ENCODE measurements at regions not wholly inside any gene's neighbourhood (a gene's known extent, or its start where the extent isn't known, plus 50 kb on each side); places are given as distances from the start of the nearest gene placed in this dataset.

- DNase-seq: no peak
- no peak overlapping the region for H3K4me3 ChIP-seq
- no peaks in the 10 kb centered on the region for H3K4me1 ChIP-seq
- intact Hi-C loops (cut with DNase I; ENCODE audit: low total_unique reads): no loop called here
- no peaks in the 10 kb centered on the region for H3K9me3 ChIP-seq
- TF ChIP-seq POLR2A (IDR thresholded peaks at IDR 0.05): no peak
- TF ChIP-seq, protein P1, sequence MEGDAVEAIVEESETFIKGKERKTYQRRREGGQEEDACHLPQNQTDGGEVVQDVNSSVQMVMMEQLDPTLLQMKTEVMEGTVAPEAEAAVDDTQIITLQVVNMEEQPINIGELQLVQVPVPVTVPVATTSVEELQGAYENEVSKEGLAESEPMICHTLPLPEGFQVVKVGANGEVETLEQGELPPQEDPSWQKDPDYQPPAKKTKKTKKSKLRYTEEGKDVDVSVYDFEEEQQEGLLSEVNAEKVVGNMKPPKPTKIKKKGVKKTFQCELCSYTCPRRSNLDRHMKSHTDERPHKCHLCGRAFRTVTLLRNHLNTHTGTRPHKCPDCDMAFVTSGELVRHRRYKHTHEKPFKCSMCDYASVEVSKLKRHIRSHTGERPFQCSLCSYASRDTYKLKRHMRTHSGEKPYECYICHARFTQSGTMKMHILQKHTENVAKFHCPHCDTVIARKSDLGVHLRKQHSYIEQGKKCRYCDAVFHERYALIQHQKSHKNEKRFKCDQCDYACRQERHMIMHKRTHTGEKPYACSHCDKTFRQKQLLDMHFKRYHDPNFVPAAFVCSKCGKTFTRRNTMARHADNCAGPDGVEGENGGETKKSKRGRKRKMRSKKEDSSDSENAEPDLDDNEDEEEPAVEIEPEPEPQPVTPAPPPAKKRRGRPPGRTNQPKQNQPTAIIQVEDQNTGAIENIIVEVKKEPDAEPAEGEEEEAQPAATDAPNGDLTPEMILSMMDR (IDR thresholded peaks at IDR 0.05): no peak
- H3K27ac ChIP-seq: no peak overlapping the region
- no peaks in the 10 kb centered on the region for H3K36me3 ChIP-seq (ENCODE audit: low read depth, missing control alignments)
- no peaks in the 10 kb centered on the region for H3K27me3 ChIP-seq
These were observed 331.0 kb downstream of the PCDH7 start for GRCh38 chr4:31051151-31051550.

DNA sequence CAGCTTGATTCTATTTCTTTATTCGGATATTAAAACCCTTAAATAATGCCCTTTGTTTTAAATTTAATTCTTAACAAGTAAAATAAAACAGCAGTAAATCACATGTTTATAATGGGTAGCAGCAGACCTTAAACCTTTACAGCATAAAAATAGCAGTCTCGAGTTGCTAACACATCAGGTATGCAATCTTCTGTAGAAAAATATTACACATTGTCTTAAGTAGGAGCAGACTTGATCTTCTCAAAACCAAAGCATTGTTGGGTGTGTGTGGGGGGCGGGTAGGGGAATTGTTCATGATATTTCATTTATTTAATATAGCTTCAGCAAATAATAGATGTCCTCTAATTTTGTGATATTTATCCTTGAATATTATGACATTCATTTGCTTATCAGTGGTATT, 331.4 kb downstream of the PCDH7 start:
- no peaks in the 10 kb centered on the region for H3K4me1 ChIP-seq
- no peaks in the 10 kb centered on the region for H3K27me3 ChIP-seq
- no peak for DNase-seq
- no peaks in the 10 kb centered on the region for H3K36me3 ChIP-seq (ENCODE audit: low read depth, missing control alignments)
- TF ChIP-seq POLR2A (IDR thresholded peaks at IDR 0.05): no peak
- no peaks in the 10 kb centered on the region for H3K9me3 ChIP-seq
- 52 to 74% methylated on average over 3 of the region's 3 CpGs for whole genome bisulfite sequencing, 2 donors
- H3K4me3 ChIP-seq: no peak overlapping the region
- H3K27ac ChIP-seq: no peak overlapping the region
- intact Hi-C loops (cut with DNase I; ENCODE audit: low total_unique reads): no loop called here

DNA sequence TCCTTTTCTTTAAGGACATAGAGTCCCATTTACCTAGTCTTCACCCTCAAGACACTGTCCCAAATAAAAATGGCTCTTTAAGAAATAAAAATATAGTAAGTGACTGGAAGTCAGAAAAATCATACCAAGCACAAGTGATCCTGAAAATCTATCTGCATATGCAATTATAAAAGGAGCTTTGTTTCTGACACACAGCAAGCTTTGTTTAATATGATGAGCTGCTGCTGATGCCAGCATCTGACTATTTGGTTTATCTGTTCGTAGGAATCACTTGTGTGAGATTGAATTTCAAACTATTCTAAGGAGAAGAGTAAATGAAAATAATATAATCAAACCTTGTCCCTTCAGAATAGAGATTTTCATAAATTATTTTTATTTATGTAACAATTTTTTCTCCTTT, 332.4 kb downstream of the PCDH7 start:
- DNase-seq: no peak
- H3K27ac ChIP-seq: no peak overlapping the region
- 71 to 86% methylated on average over 1 of the region's 1 CpG for WGBS, 2 donors
- H3K4me1 ChIP-seq: no peaks in the 10 kb centered on the region
- intact Hi-C loops (cut with DNase I; ENCODE audit: low total_unique reads): no loop called here
- no peaks in the 10 kb centered on the region for H3K27me3 ChIP-seq
- H3K9me3 ChIP-seq: no peaks in the 10 kb centered on the region
- H3K4me3 ChIP-seq: no peak overlapping the region
- TF ChIP-seq, protein P1 (IDR thresholded peaks at IDR 0.05): no peak
- no peak for TF ChIP-seq POLR2A (IDR thresholded peaks at IDR 0.05)
- no peaks in the 10 kb centered on the region for H3K36me3 ChIP-seq (ENCODE audit: low read depth, missing control alignments)

GRCh38 chr4:31053451-31053850, 333.3 kb downstream of the PCDH7 start:
- no peaks in the 10 kb centered on the region for H3K9me3 ChIP-seq
- 89% methylated on average over 2 of the region's 2 CpGs for WGBS, 2 donors
- no peak for DNase-seq
- no peaks in the 10 kb centered on the region for H3K4me1 ChIP-seq
- H3K4me3 ChIP-seq: no peak overlapping the region
- H3K36me3 ChIP-seq (ENCODE audit: low read depth, missing control alignments): no peaks in the 10 kb centered on the region
- TF ChIP-seq POLR2A (IDR thresholded peaks at IDR 0.05): no peak
- TF ChIP-seq, protein P1 (IDR thresholded peaks at IDR 0.05): no peak
- intact Hi-C loops (cut with DNase I; ENCODE audit: low total_unique reads): no loop called here
- H3K27me3 ChIP-seq: no peaks in the 10 kb centered on the region
- H3K27ac ChIP-seq: no peak overlapping the region

DNA sequence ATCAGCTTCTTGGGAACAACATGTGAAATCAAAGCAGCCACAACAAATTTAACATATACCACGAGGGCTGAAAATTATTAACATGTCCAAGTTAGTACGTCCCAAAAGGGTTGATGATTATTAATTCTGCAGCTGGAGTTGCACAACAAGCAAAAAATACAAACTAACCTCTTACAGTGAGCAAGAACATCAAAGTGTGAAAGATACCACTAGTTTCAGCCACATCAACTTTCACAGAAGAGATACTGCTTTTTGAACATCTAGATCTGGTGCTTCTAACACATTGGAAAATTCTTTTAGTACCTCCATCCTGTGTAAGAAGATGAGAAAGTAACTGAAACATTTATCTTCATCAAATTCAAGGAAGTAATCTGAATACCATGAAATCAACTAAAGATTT, 334.1 kb downstream of the PCDH7 start:
- Histone ChIP-seq H3K4me3 (no peak overlapping the region), H3K9me3 (no peaks in the 10 kb centered on the region), H3K27ac (no peak overlapping the region), H3K36me3 (ENCODE audit: low read depth, missing control alignments) (no peaks in the 10 kb centered on the region), H3K27me3 (no peaks in the 10 kb centered on the region), H3K4me1 (no peaks in the 10 kb centered on the region)
- WGBS, 2 donors: 60 to 81% methylated on average over 2 of the region's 2 CpGs
- TF ChIP-seq, protein P1 (IDR thresholded peaks at IDR 0.05): no peak
- TF ChIP-seq POLR2A (IDR thresholded peaks at IDR 0.05): no peak
- intact Hi-C loops (cut with DNase I; ENCODE audit: low total_unique reads): no loop called here
- DNase-seq: no peak
